ENCODE measurements at regions not wholly inside any gene's neighbourhood (a gene's known extent, or its start where the extent isn't known, plus 50 kb on each side); places are given as distances from the start of the nearest gene placed in this dataset.

DNA sequence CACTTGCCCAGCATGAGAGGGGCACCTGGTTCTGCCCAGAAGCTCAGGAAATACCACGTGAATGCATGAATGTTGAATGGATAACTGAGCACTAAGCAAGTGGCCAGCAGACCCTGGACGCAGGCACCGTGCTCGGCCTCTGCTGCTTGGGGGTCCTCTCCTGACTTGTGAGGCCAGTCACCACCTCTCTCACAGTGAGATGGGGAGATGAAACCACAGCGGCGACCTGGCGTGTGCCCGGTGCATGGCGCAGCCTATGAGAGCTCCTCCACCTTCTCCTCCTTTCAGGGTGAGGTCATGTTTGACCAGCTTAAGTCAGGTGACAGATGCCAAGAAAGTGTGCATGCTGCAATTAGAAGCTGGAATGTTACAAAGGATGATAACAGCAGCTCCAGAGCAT, 75.5 kb downstream of the HMX1 start:
- no peak for DNase-seq

DNA sequence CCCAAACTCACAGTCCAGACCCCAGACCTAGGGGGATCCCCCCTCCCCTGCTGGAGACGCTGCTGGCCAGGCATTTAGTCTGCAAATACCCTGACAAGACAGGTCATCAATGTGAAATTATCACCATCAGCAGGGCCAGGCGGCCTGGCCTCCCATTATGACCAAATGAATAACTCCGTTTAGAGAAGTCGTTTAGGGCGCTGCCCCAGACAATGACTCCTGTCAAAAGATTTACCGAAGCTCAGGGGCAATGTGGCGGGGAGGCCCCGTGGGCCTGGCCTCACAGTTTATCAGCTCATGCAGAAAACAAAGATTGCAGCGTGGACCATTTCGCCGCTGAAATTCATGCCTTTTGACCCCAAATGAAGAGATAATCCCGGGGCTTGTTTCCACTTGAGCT, 76.5 kb downstream of the HMX1 start:
- no peak for DNase-seq

DNA sequence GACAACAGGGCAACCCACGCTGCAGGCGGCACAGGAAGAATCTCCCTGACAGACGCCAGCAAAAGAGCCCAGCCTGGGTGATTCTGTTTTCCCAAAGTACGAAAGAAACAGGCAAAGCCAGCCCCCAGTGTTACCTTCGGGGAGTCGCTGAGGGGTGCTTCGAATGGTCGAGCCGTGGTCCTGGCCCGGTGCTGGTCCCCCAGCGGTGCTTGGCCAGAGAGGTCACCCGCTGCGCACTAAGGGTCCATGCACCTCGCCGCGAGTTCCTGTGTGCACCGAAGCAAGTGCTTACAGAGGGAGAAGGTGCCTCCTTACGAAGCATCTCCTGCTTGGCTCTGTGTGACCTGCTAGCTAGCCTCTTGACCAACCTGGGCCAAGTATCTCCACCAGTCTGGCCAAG, 77.1 kb downstream of the HMX1 start:
- no peak for DNase-seq

DNA sequence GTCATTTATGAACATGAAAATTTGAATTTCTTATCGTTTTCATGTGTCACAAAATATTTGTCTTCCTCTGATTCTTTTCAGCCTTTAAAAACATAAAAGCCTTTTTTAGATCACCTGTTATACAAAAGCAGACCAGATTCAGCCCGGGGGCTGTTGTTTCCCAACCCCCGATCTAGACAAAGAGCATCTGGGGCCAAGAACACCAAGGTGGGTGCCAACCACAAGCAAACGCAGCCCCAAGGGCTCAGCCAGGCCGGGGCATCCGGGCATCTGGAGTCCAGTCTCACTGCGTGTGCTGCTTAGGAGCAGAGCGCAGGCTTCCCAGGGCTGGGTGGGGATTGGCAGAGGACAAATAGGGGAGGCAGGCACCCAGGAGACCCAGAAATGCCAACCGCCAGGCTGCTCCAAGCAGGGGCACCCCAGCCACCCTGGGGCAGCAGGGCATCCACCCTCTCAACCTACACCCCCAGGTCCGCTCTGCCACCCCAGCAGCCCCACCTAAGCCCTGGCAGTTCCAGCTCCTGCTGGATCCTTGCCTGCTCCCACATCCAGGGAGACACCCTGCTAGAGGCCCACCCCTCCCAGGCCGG, 78.0 kb downstream of the HMX1 start:
- DNase-seq, result no peak

DNA sequence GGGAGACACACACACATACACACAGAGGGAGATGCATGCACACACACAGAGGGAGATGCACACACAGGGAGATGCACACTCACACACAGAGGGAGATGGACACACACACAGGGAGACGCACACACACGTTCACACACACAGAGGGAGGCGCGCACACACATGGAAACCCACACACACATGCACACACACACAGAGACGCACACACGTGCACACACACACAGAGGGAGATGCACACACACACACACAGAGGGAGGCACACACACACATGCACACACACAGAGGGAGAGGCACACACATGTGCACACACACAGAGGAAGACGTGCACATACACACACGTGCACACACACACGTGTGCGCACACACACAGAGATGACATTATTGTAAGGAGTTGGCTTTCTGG, 79.1 kb downstream of the HMX1 start:
- DNase-seq, result no peak

DNA sequence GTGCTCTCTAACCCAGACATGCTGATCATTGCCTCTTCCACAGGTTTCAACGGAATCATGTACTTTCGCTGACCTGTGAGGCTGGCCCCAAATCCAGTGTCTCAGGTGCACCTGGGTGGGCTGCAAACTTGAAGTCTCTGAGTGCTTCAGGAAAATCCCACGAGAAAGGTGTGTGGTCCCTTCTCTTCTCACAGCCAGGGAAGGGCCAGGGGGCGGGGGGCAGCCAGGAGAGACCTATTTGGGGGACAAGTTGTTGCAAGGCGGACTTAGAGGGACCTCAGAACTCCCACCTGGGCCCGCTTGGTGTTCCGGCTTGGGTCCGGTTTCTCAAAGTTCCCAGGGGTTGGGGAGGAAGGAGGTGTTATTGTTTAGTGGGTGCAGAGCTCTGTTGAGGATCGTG, 80.0 kb downstream of the HMX1 start:
- no peak for DNase-seq

DNA sequence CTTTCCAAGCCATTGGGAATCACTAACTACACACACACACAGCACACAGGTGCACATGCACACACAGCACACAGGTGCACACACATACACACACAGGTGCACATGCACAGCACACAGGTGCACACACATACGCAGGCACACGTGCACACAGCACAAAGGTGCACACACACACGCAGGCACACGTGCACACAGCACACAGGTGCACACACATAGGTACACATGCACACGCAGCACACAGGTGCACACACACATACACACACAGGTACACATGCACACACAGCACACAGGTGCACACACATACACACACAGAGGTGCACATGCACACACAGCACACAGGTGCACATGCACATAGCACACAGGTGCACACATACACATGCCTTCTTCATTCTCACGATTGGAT, 80.9 kb downstream of the HMX1 start:
- no peak for DNase-seq

DNA sequence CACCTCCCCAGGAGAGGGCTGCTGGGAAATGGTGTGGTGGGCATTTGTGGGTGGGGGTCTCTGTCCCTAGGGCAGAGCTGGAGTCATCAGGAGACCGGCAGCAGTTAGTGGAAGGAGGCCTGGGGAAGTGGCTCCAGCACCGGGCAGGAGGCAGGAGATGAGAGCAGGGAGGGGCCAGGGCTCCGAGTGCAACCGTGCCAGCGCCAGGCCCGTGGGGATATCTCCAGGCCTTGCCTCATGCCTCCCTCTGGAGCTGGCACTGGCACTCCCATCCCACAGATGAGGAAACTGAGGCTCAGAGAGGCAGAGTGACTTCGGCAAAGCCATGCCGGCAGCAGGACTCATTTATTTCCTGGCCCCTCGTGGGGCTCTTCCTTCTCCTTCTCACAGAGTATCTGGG, 83.5 kb downstream of the HMX1 start:
- no peak for DNase-seq

DNA sequence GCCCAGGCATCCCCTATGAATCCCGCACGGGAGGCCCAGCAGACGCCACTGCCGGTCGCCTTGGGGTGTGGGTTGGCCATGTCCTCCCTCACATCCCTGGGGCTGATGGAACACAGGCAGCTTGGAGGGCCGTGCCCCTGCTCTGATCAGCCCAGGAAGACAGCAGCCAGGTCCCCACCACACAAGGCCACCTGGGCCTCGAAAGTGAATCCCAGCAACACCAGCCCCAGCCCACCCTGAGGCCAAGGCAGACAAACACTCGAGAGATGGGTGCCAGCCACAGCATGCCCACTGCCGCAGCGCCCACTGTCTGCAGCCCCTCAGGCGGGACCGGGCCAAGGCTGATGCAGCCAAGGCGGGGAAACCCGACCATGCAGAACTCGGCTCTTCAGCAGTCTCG, 85.5 kb downstream of the HMX1 start:
- no peak for DNase-seq

DNA sequence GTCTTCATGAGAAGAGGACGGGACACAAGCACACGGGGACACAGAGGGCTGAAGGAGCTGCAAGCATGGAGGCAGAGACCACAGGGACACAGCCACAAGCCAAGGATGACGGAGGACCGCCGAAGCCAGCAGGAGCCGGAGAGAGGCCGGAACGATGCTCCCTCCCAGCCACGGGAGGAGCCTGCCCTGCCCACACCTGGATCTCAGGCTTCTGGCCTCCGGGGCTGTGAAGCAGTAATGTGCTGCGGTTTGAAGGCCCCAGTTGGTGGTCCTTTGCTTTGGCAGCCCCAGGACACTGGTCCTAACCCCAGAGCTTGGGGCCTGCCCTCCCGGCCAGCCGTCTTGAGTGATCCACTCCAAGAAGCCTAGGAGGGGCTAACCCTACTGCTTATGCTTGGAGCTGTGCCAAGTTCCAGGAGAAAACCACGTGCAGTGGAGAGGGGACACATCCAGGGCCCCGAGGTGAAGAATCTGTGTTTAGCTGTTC, 85.9 kb downstream of the HMX1 start:
- DNase-seq, result no peak

DNA sequence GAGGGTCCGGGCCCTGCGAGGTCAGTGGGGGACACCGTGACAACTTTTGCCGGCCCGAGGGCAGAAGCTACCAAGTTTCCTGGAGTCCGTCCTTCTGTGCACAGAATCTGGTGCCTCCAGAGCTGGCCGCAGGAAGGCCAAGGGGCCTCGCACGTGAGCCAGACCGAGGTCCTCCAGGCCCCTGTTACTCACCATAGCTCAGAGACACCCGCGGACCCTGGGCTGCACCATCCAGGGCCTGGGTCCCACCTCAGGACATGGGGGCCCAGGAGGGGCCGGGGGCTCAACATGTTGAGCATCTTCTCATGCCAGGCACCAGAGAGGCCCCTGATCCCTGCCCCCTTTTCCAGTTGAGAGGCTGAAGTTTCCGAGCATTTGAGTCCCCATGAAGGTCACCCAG, 87.9 kb downstream of the HMX1 start:
- DNase-seq, result no peak

DNA sequence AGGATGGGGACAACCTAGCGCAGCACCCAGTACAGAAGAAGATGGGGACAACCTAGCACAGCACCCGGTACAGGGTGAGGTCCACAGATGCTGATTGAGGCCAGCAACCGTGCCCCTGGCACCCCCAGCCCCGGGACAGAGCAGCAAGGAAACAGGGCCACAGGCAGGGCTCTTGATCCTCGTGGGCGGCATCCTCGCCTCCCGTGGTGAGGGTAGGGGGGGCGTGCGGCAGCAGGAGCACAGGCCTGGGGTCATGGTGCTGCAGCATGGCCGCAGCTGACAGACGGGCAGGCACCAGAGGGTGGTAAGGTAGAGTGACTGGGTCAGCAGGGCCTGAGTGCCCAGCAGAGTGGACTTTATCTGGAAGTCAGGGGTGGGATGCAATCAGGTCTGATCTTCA, 89.5 kb downstream of the HMX1 start:
- no peak for DNase-seq

DNA sequence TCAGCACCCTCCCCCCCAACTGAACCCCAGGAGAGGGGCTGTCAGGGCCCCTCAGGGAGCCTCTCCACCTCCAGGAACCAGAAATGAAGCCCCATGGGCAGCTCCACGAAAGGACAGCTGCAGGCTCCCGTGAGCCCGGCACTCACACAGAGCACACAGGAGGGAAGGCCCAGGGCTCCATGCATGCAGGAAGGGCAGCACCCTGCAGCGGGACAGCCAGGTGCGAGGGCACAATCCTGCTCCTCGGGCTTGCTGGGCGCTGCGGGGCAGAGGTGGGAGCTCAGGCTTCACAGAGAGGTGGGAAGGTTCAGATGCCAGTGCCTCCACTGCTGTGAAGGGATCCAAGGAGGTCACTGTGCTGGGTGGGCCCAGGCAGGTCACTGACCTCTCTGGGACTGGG, 90.0 kb downstream of the HMX1 start:
- DNase-seq, result no peak

DNA sequence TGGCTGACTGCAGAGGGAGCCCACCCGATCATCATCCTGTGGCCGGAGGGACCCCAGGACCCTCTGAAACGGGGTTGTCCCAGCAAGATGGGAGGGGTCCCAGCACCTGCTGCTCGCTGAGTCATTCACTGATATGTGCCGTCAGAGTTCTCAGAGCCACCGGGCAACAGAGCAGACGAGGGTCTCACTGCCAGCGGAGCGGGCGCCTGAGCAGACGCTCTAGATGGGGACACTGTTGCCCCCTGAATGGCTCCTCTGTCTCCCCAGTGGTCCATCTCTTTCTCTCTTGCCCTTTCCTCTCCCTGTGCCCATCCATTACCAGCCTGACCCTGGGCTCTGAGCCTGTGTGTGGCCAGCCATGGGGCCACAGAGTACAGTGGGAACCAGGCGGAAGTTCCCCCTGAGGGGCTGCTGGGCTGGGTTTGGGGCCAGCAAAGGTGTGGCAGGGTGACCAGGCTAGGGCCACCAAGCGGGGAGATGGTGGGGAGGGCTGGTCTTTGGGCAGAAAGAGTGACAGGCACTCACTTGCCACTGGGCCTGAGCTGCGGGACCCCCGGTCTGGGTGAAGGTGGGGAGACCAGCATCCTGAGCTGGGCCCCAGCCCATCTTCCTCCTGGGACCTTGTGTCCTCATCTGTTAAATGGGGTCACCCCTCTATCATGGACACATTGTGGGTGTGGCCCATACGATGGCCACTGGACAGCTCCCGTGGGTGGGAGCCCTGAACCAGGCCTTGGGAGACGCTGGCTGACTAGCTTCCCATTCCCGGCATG, 90.9 kb downstream of the HMX1 start:
- DNase-seq, result no peak

DNA sequence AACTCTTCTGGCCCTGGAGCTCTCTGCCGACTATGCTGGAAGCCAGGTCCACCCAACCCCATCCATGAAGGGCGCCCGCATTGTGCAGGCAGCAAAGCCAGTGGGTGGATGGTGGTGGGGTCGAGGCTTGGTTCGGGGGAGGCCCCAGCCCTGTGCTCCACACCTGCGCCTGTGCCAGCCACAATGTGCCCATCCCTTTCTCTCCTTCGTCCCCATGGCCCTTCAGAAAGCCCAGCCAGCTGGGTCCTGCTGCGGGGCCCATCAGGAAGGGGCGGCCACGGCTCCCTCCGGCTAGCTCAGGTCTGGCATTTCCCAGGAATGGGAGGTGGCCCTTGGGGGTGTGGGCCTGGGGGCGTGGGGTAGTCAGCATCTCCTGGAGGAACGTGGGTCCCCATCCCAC, 91.6 kb downstream of the HMX1 start:
- no peak for DNase-seq

DNA sequence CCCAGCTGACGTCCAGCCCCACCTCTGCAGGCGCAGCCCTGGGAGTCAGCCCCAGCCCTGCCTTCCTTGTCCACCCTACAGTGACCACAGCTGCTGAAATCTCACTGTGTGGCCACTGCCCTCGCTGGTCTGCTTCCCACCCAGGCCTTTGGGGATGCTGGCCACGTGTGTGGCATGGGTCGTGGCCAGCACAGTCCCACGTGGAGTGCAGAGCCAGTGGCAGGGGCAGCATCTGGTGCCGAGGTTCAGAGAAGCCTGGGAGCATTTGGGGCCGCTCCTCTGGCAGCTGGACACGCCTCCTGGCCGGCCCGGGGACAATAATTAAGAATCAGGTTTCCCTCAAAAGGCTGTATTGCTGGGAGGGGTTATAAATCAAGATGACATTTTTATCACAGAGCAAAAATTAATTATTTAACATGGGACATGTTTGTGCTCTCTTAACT, 92.1 kb downstream of the HMX1 start:
- DNase-seq, result no peak

DNA sequence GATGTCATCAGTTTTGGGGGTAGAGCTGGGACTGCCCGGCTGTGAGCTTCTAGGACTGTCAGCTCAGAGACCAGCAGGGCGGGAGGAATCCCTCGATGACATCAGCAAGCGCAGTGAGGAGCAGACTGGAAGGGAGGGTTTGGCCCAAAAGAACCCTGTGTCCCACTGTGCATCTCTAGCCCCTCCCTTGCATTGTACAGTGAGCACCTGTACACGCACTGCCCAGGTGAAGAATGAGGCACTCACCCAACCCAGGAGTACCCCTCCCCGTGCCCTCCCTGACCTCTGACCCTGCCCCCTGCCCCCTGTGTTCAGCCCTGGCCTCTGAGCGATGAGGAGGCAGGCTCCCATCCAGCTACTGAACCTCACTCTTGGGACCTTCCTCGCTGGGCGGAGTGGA, 92.9 kb downstream of the HMX1 start:
- DNase-seq, result no peak

DNA sequence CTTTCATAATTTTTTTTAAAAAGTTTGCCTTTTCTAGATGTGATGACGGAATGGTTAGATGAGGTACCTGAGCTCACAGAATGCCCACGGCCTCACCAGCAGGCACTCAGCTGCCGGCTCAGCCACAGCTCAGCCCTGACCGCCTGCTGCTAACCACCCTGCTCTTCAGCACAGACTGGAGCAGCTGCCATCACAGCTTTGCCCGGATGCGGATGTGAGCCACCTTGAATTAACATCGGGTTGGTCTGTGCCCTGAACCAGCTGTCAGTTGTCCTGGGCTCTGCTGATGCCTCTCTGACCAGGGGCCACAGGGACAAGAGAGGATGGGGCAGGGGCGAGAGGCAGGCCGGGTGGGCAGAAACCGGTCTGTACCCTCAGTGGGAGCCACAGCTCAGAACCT, 93.3 kb downstream of the HMX1 start:
- no peak for DNase-seq

DNA sequence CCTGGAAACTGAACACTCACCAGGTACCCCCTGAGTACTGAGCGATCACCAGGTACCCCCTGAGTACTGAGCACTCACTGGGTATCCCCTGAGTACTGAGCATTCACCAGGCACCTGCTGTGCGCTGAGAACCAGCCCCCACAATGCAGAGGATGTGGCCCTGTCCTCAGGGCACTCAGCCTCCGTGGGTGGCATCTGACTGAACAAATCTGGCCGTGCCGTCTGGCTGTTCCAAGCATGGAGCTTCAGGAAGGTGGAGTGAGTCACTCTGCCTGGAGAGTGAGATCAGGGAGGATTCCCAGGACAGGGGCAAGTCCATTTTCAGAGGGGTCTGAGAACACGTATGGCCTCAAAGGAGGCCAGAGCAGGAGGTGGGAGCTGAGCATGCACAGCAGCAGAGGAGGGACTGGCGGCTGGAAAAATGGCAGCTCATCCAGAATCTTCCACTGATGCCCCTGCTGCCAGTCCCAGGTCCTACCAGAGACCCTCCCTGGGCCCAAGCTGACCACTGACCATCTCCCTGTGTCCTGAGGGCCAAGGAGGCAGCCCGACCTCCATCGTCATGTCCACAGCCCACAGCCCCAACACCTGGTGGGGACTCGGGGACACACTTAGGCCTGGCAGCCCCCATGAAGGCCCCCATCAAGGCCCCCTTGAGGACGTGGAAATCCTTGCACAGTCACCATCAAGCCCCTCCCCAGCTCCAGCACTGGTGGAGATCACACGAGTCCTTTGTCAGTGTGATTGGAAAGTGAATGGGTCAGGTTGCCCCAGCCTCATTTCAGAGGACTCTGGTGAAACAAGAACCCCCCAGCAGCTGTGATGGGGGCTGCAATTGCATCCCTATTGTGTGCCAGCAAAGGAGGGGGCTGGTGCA, 94.1 kb downstream of the HMX1 start:
- DNase-seq, result no peak

DNA sequence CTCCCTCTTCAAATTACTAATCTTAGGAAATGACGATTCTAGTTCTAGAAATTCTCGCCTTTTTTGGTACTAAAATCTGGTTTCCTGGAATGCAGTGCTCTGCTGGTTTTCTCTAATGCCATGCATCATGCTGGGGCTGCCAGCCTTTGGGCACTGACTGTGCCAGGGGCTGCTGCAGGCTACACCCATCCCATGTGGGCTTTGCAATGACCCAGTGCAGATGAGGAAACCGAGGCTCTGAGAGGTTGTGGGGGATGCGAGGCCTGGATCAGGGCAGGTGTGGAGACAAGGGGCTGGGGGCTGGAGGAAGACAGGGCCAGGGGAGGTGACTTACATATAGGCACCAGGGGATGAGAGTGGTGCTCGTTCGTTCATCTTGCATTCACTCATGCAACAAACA, 95.3 kb downstream of the HMX1 start:
- DNase-seq, result no peak

DNA sequence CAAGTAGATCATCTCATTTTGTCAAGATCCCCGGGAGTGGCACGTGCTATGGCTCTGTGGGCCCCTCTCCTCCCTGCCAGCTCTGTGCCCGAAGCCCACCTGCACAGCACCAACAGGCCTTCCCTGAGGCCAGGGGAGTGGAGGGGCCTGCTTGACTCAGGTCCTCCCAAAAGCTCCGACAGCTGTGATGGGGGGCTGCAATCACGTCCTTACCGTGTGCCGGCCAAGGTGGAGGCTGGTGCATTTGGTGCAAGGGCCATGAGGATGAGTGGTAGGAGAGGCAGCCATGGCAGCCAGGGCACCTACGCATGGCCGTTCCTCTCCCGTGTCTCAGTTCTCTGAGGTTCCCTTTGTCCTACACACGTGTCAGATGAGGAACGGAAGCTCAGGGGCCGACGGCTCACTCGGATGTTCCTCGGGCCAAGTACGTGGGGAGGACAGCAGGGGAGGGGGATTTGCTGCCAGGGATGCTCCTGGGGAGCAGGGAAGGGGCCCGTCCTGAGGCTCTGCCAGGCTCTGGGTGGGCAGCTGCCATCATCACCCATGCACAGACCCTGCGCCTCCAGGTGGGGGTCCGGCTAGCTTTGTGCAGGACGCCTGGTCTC, 95.8 kb downstream of the HMX1 start:
- DNase-seq, result no peak

DNA sequence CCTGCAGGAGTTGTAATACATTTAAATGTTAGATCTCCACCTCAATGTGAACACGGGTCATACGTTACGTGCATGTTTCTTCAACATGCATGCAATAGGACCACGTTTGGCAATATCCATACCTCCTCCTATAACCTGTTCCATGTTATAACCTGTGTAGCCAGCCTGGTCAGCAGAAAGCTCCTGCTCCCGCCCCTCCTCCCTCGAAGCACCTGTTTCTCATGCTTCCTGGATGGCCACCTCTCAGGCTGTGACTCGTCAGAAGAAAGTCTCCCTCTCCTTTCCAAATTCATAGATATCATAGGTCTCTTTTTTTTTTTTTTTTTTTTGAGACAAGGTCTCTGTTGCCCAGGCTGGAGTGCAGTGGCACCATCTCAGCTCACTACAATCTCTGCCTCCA, 96.5 kb downstream of the HMX1 start:
- no peak for DNase-seq

DNA sequence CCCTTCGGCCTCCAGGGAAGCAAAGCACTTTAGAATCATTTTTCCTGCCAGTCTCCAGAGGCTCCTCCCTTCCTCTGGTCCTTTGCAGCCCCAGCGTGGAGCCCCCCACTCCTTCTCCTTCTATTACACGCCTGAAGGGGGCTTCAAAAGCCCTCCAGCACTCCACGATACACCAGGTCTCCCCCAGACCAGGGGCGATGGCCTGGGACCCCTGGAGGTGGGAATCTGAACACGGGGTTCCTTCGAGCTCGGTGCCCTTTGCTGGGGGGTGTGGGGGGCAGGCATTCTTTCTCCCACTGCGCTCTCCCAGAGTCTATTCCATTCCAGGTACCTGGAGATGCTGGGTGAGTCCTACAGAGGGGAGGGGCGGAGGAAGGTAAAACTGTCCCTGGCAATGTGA, 97.6 kb downstream of the HMX1 start:
- DNase-seq, result no peak
